LoVo (cell line): ENCODE measurements at regions not wholly inside any gene's neighbourhood (a gene's known extent, or its start where the extent isn't known, plus 50 kb on each side); places are given as distances from the start of the nearest gene placed in this dataset.
"Not testable (repeated sequence)": the region's sequence is repeated elsewhere in the genome, so short reads cannot be mapped to it uniquely, and the experiment has no call there.

Experiments used
- DNase-seq: peaks from one replicate; pipeline ENCODE4 v3.0.0-alpha.2; 2016; ENCODE audit warnings: low spot score

GRCh38 chr2:48043746-48044145, 137.4 kb upstream of the FBXO11 start:
- no peak for DNase-seq

GRCh38 chr2:48045613-48046012, 139.3 kb upstream of the FBXO11 start:
- DNase-seq: no peak

GRCh38 chr2:48048476-48049171, 142.3 kb upstream of the FBXO11 start:
- DNase-seq: no peak

GRCh38 chr2:48049371-48049770, 143.1 kb upstream of the FBXO11 start:
- DNase-seq: no peak

GRCh38 chr2:48050711-48051110, 144.4 kb upstream of the FBXO11 start:
- no peak for DNase-seq

GRCh38 chr2:48059975-48060374, 153.7 kb upstream of the FBXO11 start:
- no peak for DNase-seq

GRCh38 chr2:48061656-48062055, 155.4 kb upstream of the FBXO11 start:
- DNase-seq: not testable (repeated sequence)

- DNase-seq: no peak
Measured at GRCh38 chr2:48065096-48065495, 158.8 kb upstream of the FBXO11 start.

GRCh38 chr2:48066000-48066399, 159.7 kb upstream of the FBXO11 start:
- DNase-seq: no peak

- no peak for DNase-seq
Measured at GRCh38 chr2:48069769-48070168, 163.5 kb upstream of the FBXO11 start.

GRCh38 chr2:48070415-48070814, 164.1 kb upstream of the FBXO11 start:
- DNase-seq: no peak

GRCh38 chr2:48072583-48072982, 166.3 kb upstream of the FBXO11 start:
- no peak for DNase-seq

GRCh38 chr2:48075631-48076030, 169.3 kb upstream of the FBXO11 start:
- no peak for DNase-seq

- no peak for DNase-seq
Measured at GRCh38 chr2:48080534-48081316, 174.4 kb upstream of the FBXO11 start.

- DNase-seq: no peak
Measured at GRCh38 chr2:48081317-48081628, 175.0 kb upstream of the FBXO11 start.

GRCh38 chr2:48085888-48086287, 179.6 kb upstream of the FBXO11 start:
- no peak for DNase-seq

GRCh38 chr2:48088994-48089393, 182.7 kb upstream of the FBXO11 start:
- DNase-seq: no peak

GRCh38 chr2:48089644-48090043, 183.3 kb upstream of the FBXO11 start:
- no peak for DNase-seq

- DNase-seq: no peak
Measured at GRCh38 chr2:48092846-48093803, 186.8 kb upstream of the FBXO11 start.

GRCh38 chr2:48096765-48097164, 190.5 kb upstream of the FBXO11 start:
- DNase-seq: not testable (repeated sequence)

- DNase-seq: no peak
Measured at GRCh38 chr2:48098539-48098938, 192.2 kb upstream of the FBXO11 start.

- no peak for DNase-seq
Measured at GRCh38 chr2:48104418-48104817, 198.1 kb upstream of the FBXO11 start.

GRCh38 chr2:48105848-48106247, 199.6 kb upstream of the FBXO11 start:
- no peak for DNase-seq
